Endometrium (tissue), 2 donors: ENCODE measurements at regions not wholly inside any gene's neighbourhood (a gene's known extent, or its start where the extent isn't known, plus 50 kb on each side); places are given as distances from the start of the nearest gene placed in this dataset.
"Not testable (repeated sequence)": the region's sequence is repeated elsewhere in the genome, so short reads cannot be mapped to it uniquely, and the experiment has no call there.

Experiments
- FAIRE-seq: peaks from 2 replicates; lab custom pipeline; 2012; peaks lifted over from hg19 to GRCh38; lab: Jason Lieb, UNC
- donor health status: control.
- donor health status: control.

- no peak for FAIRE-seq
Measured at GRCh38 chr20:1825938-1826445, 69.2 kb upstream of the SIRPA start.

GRCh38 chr20:1825507-1825906 is 69.7 kb upstream of the SIRPA start:
- FAIRE-seq = no peak

GRCh38 chr20:1824834-1825233 is 70.4 kb upstream of the SIRPA start:
- no peak for FAIRE-seq

GRCh38 chr20:1824181-1824580 is 71.0 kb upstream of the SIRPA start:
- FAIRE-seq = no peak

- no peak for FAIRE-seq
Measured at GRCh38 chr20:1823450-1823844, 71.8 kb upstream of the SIRPA start.

GRCh38 chr20:1822564-1823449 is 72.4 kb upstream of the SIRPA start:
- no peak for FAIRE-seq

GRCh38 chr20:1820138-1821079 is 74.8 kb upstream of the SIRPA start:
- no peak for FAIRE-seq

GRCh38 chr20:1819311-1820137 is 75.7 kb upstream of the SIRPA start:
- no peak for FAIRE-seq

GRCh38 chr20:1818895-1819294 is 76.3 kb upstream of the SIRPA start:
- FAIRE-seq = no peak

- no peak for FAIRE-seq
Measured at GRCh38 chr20:1818247-1818840, 76.9 kb upstream of the SIRPA start.

- no peak for FAIRE-seq
Measured at GRCh38 chr20:1817577-1818211, 77.5 kb upstream of the SIRPA start.

GRCh38 chr20:1816384-1817381 is 78.5 kb upstream of the SIRPA start:
- FAIRE-seq = no peak

- no peak for FAIRE-seq
Measured at GRCh38 chr20:1815502-1816085, 79.6 kb upstream of the SIRPA start.

- not testable (repeated sequence) for FAIRE-seq
Measured at GRCh38 chr20:1814861-1815260, 80.3 kb upstream of the SIRPA start.

- no peak for FAIRE-seq
Measured at GRCh38 chr20:1813674-1814635, 81.3 kb upstream of the SIRPA start.

GRCh38 chr20:1813101-1813529 is 82.1 kb upstream of the SIRPA start:
- no peak for FAIRE-seq

GRCh38 chr20:1811621-1812498 is 83.3 kb upstream of the SIRPA start:
- FAIRE-seq = no peak
